ENCODE measurements at regions not wholly inside any gene's neighbourhood (a gene's known extent, or its start where the extent isn't known, plus 50 kb on each side); places are given as distances from the start of the nearest gene placed in this dataset.
"Not testable (repeated sequence)": the region's sequence is repeated elsewhere in the genome, so short reads cannot be mapped to it uniquely, and the experiment has no call there.

GRCh38 chr2:215861607-215862350 is 151.6 kb downstream of the MREG start:
- no peaks in the 10 kb centered on the region for H3K36me3 ChIP-seq (ENCODE audit: control insufficient read depth in 1 of 2, insufficient read depth in 2 of 2, low read length in 2 of 2)
- H3K4me3 ChIP-seq (ENCODE audit: low read depth in 1 of 2, low read length in 2 of 2), result no peak overlapping the region
- no peaks in the 10 kb centered on the region for H3K9me3 ChIP-seq (ENCODE audit: control insufficient read depth in 1 of 2, low read length in 2 of 2)
- H3K27me3 ChIP-seq (ENCODE audit: low read depth, low read length), result no peaks in the 10 kb centered on the region
- no peaks in the 10 kb centered on the region for H3K4me1 ChIP-seq (ENCODE audit: control insufficient read depth in 1 of 2, insufficient read depth in 2 of 2, low read length in 2 of 2)
- H3K27ac ChIP-seq (ENCODE audit: low read length), result no peak overlapping the region

GRCh38 chr2:215856080-215856479 is 157.3 kb downstream of the MREG start:
- no peaks in the 10 kb centered on the region for H3K36me3 ChIP-seq (ENCODE audit: control insufficient read depth in 1 of 2, insufficient read depth in 2 of 2, low read length in 2 of 2)
- no peaks in the 10 kb centered on the region for H3K27me3 ChIP-seq (ENCODE audit: low read depth, low read length)
- H3K27ac ChIP-seq (ENCODE audit: low read length), result no peak overlapping the region
- H3K9me3 ChIP-seq (ENCODE audit: control insufficient read depth in 1 of 2, low read length in 2 of 2), result no peaks in the 10 kb centered on the region
- no peaks in the 10 kb centered on the region for H3K4me1 ChIP-seq (ENCODE audit: control insufficient read depth in 1 of 2, insufficient read depth in 2 of 2, low read length in 2 of 2)
- no peak overlapping the region for H3K4me3 ChIP-seq (ENCODE audit: low read depth in 1 of 2, low read length in 2 of 2)

- not testable (repeated sequence) for H3K9me3 ChIP-seq (ENCODE audit: control insufficient read depth in 1 of 2, low read length in 2 of 2); H3K27ac ChIP-seq (ENCODE audit: low read length); H3K4me3 ChIP-seq (ENCODE audit: low read depth in 1 of 2, low read length in 2 of 2); H3K36me3 ChIP-seq (ENCODE audit: control insufficient read depth in 1 of 2, insufficient read depth in 2 of 2, low read length in 2 of 2); H3K27me3 ChIP-seq (ENCODE audit: low read depth, low read length); H3K4me1 ChIP-seq (ENCODE audit: control insufficient read depth in 1 of 2, insufficient read depth in 2 of 2, low read length in 2 of 2)
These were observed 158.0 kb downstream of the MREG start for GRCh38 chr2:215855308-215855707.

GRCh38 chr2:215854008-215854407 is 159.3 kb downstream of the MREG start:
- Histone ChIP-seq H3K36me3 (ENCODE audit: control insufficient read depth in 1 of 2, insufficient read depth in 2 of 2, low read length in 2 of 2) (no peaks in the 10 kb centered on the region), H3K27me3 (ENCODE audit: low read depth, low read length) (no peaks in the 10 kb centered on the region), H3K9me3 (ENCODE audit: control insufficient read depth in 1 of 2, low read length in 2 of 2) (no peaks in the 10 kb centered on the region), H3K4me1 (ENCODE audit: control insufficient read depth in 1 of 2, insufficient read depth in 2 of 2, low read length in 2 of 2) (no peaks in the 10 kb centered on the region), H3K4me3 (ENCODE audit: low read depth in 1 of 2, low read length in 2 of 2) (no peak overlapping the region), H3K27ac (ENCODE audit: low read length) (no peak overlapping the region)

GRCh38 chr2:215851696-215852095 is 161.7 kb downstream of the MREG start:
- H3K27ac ChIP-seq (ENCODE audit: low read length), result no peak overlapping the region
- H3K27me3 ChIP-seq (ENCODE audit: low read depth, low read length), result no peaks in the 10 kb centered on the region
- no peaks in the 10 kb centered on the region for H3K9me3 ChIP-seq (ENCODE audit: control insufficient read depth in 1 of 2, low read length in 2 of 2)
- H3K36me3 ChIP-seq (ENCODE audit: control insufficient read depth in 1 of 2, insufficient read depth in 2 of 2, low read length in 2 of 2), result no peaks in the 10 kb centered on the region
- H3K4me1 ChIP-seq (ENCODE audit: control insufficient read depth in 1 of 2, insufficient read depth in 2 of 2, low read length in 2 of 2), result no peaks in the 10 kb centered on the region
- H3K4me3 ChIP-seq (ENCODE audit: low read depth in 1 of 2, low read length in 2 of 2), result no peak overlapping the region

- H3K27me3 ChIP-seq (ENCODE audit: low read depth, low read length), result no peaks in the 10 kb centered on the region
- no peaks in the 10 kb centered on the region for H3K36me3 ChIP-seq (ENCODE audit: control insufficient read depth in 1 of 2, insufficient read depth in 2 of 2, low read length in 2 of 2)
- no peaks in the 10 kb centered on the region for H3K4me1 ChIP-seq (ENCODE audit: control insufficient read depth in 1 of 2, insufficient read depth in 2 of 2, low read length in 2 of 2)
- no peaks in the 10 kb centered on the region for H3K9me3 ChIP-seq (ENCODE audit: control insufficient read depth in 1 of 2, low read length in 2 of 2)
- no peak overlapping the region for H3K4me3 ChIP-seq (ENCODE audit: low read depth in 1 of 2, low read length in 2 of 2)
- no peak overlapping the region for H3K27ac ChIP-seq (ENCODE audit: low read length)
These were observed 162.3 kb downstream of the MREG start for GRCh38 chr2:215851082-215851481.

- Histone ChIP-seq H3K9me3 (ENCODE audit: control insufficient read depth in 1 of 2, low read length in 2 of 2) (no peaks in the 10 kb centered on the region), H3K36me3 (ENCODE audit: control insufficient read depth in 1 of 2, insufficient read depth in 2 of 2, low read length in 2 of 2) (no peaks in the 10 kb centered on the region), H3K27me3 (ENCODE audit: low read depth, low read length) (no peaks in the 10 kb centered on the region), H3K4me3 (ENCODE audit: low read depth in 1 of 2, low read length in 2 of 2) (no peak overlapping the region), H3K4me1 (ENCODE audit: control insufficient read depth in 1 of 2, insufficient read depth in 2 of 2, low read length in 2 of 2) (no peaks in the 10 kb centered on the region), H3K27ac (ENCODE audit: low read length) (no peak overlapping the region)
These were observed 163.0 kb downstream of the MREG start for GRCh38 chr2:215850380-215850779.

- no peaks in the 10 kb centered on the region for H3K9me3 ChIP-seq (ENCODE audit: control insufficient read depth in 1 of 2, low read length in 2 of 2)
- H3K27ac ChIP-seq (ENCODE audit: low read length), result no peak overlapping the region
- H3K36me3 ChIP-seq (ENCODE audit: control insufficient read depth in 1 of 2, insufficient read depth in 2 of 2, low read length in 2 of 2), result no peaks in the 10 kb centered on the region
- H3K27me3 ChIP-seq (ENCODE audit: low read depth, low read length), result no peaks in the 10 kb centered on the region
- no peak overlapping the region for H3K4me3 ChIP-seq (ENCODE audit: low read depth in 1 of 2, low read length in 2 of 2)
- no peaks in the 10 kb centered on the region for H3K4me1 ChIP-seq (ENCODE audit: control insufficient read depth in 1 of 2, insufficient read depth in 2 of 2, low read length in 2 of 2)
These were observed 163.6 kb downstream of the MREG start for GRCh38 chr2:215849771-215850170.

GRCh38 chr2:215848698-215849097 is 164.7 kb downstream of the MREG start:
- H3K4me1 ChIP-seq (ENCODE audit: control insufficient read depth in 1 of 2, insufficient read depth in 2 of 2, low read length in 2 of 2), result no peaks in the 10 kb centered on the region
- no peaks in the 10 kb centered on the region for H3K27me3 ChIP-seq (ENCODE audit: low read depth, low read length)

GRCh38 chr2:215848146-215848545 is 165.2 kb downstream of the MREG start:
- no peaks in the 10 kb centered on the region for H3K4me1 ChIP-seq (ENCODE audit: control insufficient read depth in 1 of 2, insufficient read depth in 2 of 2, low read length in 2 of 2)
- no peaks in the 10 kb centered on the region for H3K36me3 ChIP-seq (ENCODE audit: control insufficient read depth in 1 of 2, insufficient read depth in 2 of 2, low read length in 2 of 2)
- no peak overlapping the region for H3K4me3 ChIP-seq (ENCODE audit: low read depth in 1 of 2, low read length in 2 of 2)
- H3K9me3 ChIP-seq (ENCODE audit: control insufficient read depth in 1 of 2, low read length in 2 of 2), result no peaks in the 10 kb centered on the region
- H3K27me3 ChIP-seq (ENCODE audit: low read depth, low read length), result no peaks in the 10 kb centered on the region
- no peak overlapping the region for H3K27ac ChIP-seq (ENCODE audit: low read length)

More at GRCh38 chr2:215848698-215849097, 164.7 kb downstream of the MREG start:
- Histone ChIP-seq H3K27ac (ENCODE audit: low read length) (no peak overlapping the region), H3K4me3 (ENCODE audit: low read depth in 1 of 2, low read length in 2 of 2) (no peak overlapping the region), H3K9me3 (ENCODE audit: control insufficient read depth in 1 of 2, low read length in 2 of 2) (no peaks in the 10 kb centered on the region), H3K36me3 (ENCODE audit: control insufficient read depth in 1 of 2, insufficient read depth in 2 of 2, low read length in 2 of 2) (no peaks in the 10 kb centered on the region)

- no peaks in the 10 kb centered on the region for H3K9me3 ChIP-seq (ENCODE audit: control insufficient read depth in 1 of 2, low read length in 2 of 2)
- no peaks in the 10 kb centered on the region for H3K27me3 ChIP-seq (ENCODE audit: low read depth, low read length)
- H3K4me1 ChIP-seq (ENCODE audit: control insufficient read depth in 1 of 2, insufficient read depth in 2 of 2, low read length in 2 of 2), result no peaks in the 10 kb centered on the region
- H3K27ac ChIP-seq (ENCODE audit: low read length), result no peak overlapping the region
- no peaks in the 10 kb centered on the region for H3K36me3 ChIP-seq (ENCODE audit: control insufficient read depth in 1 of 2, insufficient read depth in 2 of 2, low read length in 2 of 2)
- no peak overlapping the region for H3K4me3 ChIP-seq (ENCODE audit: low read depth in 1 of 2, low read length in 2 of 2)
These were observed 165.6 kb downstream of the MREG start for GRCh38 chr2:215847718-215848117.

- H3K4me3 ChIP-seq (ENCODE audit: low read depth in 1 of 2, low read length in 2 of 2), result no peak overlapping the region
- no peaks in the 10 kb centered on the region for H3K4me1 ChIP-seq (ENCODE audit: control insufficient read depth in 1 of 2, insufficient read depth in 2 of 2, low read length in 2 of 2)
- no peaks in the 10 kb centered on the region for H3K9me3 ChIP-seq (ENCODE audit: control insufficient read depth in 1 of 2, low read length in 2 of 2)
- no peaks in the 10 kb centered on the region for H3K27me3 ChIP-seq (ENCODE audit: low read depth, low read length)
- no peak overlapping the region for H3K27ac ChIP-seq (ENCODE audit: low read length)
- no peaks in the 10 kb centered on the region for H3K36me3 ChIP-seq (ENCODE audit: control insufficient read depth in 1 of 2, insufficient read depth in 2 of 2, low read length in 2 of 2)
These were observed 166.3 kb downstream of the MREG start for GRCh38 chr2:215847056-215847455.
